ENCODE measurements at regions not wholly inside any gene's neighbourhood (a gene's known extent, or its start where the extent isn't known, plus 50 kb on each side); places are given as distances from the start of the nearest gene placed in this dataset.

- no peak overlapping the region for H3K4me3 ChIP-seq (replicated peaks in 1 of 2; ENCODE audit: low read depth in 1 of 2, low read length in 2 of 2)
- ChIA-PET CTCF (no interaction called here), POLR2A (no interaction called here), RAD21 (ENCODE audit: low non-redundant PET in 1 of 2, low total read pairs in 2 of 2, uncharacterized antibody in 2 of 2, unreplicated experiment in 2 of 2) (no interaction called here)
- H3K4me1 ChIP-seq (ENCODE audit: control insufficient read depth in 1 of 2, insufficient read depth in 2 of 2, low read length in 2 of 2), result no peaks in the 10 kb centered on the region
- H3K9me3 ChIP-seq (ENCODE audit: control insufficient read depth in 1 of 2, insufficient read depth in 1 of 2, low read depth in 1 of 2, low read length in 2 of 2), result no peaks in the 10 kb centered on the region
- BruUV-seq (replicated peaks), result no TSS peak
- TF ChIP-seq EZH2 (IDR thresholded peaks at IDR 0.05), result no peak
- no peak for TF ChIP-seq YY1 (IDR thresholded peaks at IDR 0.05; ENCODE audit: extremely low read depth, insufficient replicate concordance, low read depth, low read length)
- no peak for TF ChIP-seq ATF3 (IDR thresholded peaks at IDR 0.05)
- TF ChIP-seq RAD21 (IDR thresholded peaks at IDR 0.05; ENCODE audit: low read depth), result no peak
- no peak for TF ChIP-seq ELF1 (IDR thresholded peaks at IDR 0.05; ENCODE audit: borderline replicate concordance, low read depth)
- TF ChIP-seq FOSL1 (IDR thresholded peaks at IDR 0.05; ENCODE audit: low read depth), result no peak
- TF ChIP-seq CTCF (IDR thresholded peaks at IDR 0.05 in 2 of 3, conservative IDR thresholded peaks at IDR 0.05 in 1 of 3; ENCODE audit: borderline replicate concordance in 1 of 3, insufficient read depth in 1 of 3, low read depth in 2 of 3, low read length in 2 of 3), result no peak
- TF ChIP-seq EGR1 (IDR thresholded peaks at IDR 0.05; ENCODE audit: low read depth), result no peak
- no peak for TF ChIP-seq CEBPB (IDR thresholded peaks at IDR 0.05; ENCODE audit: low read depth)
- no peak for TF ChIP-seq EZH2phosphoT487 (IDR thresholded peaks at IDR 0.05; ENCODE audit: borderline replicate concordance)
- no peak overlapping the region for H2AFZ ChIP-seq (ENCODE audit: low read depth, low read length, poor library complexity, severe bottlenecking)
- H3K4me2 ChIP-seq (ENCODE audit: low read length), result no peak overlapping the region
- intact Hi-C loops (cut with micrococcal nuclease), result no loop called here
- H3K27me3 ChIP-seq (ENCODE audit: insufficient read depth, low read length), result no peaks in the 10 kb centered on the region
- DNase-seq (ENCODE audit: low read depth, low spot score), result no peak
- no peak overlapping the region for H3K27ac ChIP-seq (ENCODE audit: low read depth, low read length)
- no peaks in the 10 kb centered on the region for H4K20me1 ChIP-seq (ENCODE audit: insufficient read depth)
- H3K79me2 ChIP-seq (ENCODE audit: insufficient read depth, low read length), result no peaks in the 10 kb centered on the region
- H3K36me3 ChIP-seq (ENCODE audit: control insufficient read depth in 1 of 2, insufficient read depth in 2 of 2, low read length in 2 of 2), result no peaks in the 10 kb centered on the region
- no peak for ATAC-seq
- no peak overlapping the region for H3K9ac ChIP-seq (ENCODE audit: low read length)
- no peaks in the 10 kb centered on the region for H3K9me2 ChIP-seq (ENCODE audit: insufficient read depth)
Observed at GRCh38 chrX:99613041-99613440, 797.0 kb downstream of the PCDH19 start.
